Smooth muscle cell (in vitro differentiated cells): ENCODE measurements at regions not wholly inside any gene's neighbourhood (a gene's known extent, or its start where the extent isn't known, plus 50 kb on each side); places are given as distances from the start of the nearest gene placed in this dataset.

Source experiments
- DNase-seq: peaks from one replicate; lab custom pipeline; 2025; ENCODE audit not compliant: unreplicated experiment; lab: John Stamatoyannopoulos, UW
- H2AFZ ChIP-seq: fragments of 200-600 bp; sonication (generic); 2 replicates; pipeline ENCODE4 v1.6.0; 2016; ENCODE audit warnings: antibody characterized with exemption, low read depth, mild to moderate bottlenecking
- H3F3A ChIP-seq: fragments of 200-600 bp; sonication (generic); 2 replicates; pipeline ENCODE4 v1.6.0; 2017; ENCODE audit warnings: antibody characterized with exemption, low read depth
- H3K27ac ChIP-seq: fragments of 200-600 bp; sonication (generic); 2 replicates; pipeline ENCODE4 v1.5.1; 2016; ENCODE audit warnings: low read depth, mild to moderate bottlenecking
- H3K27me3 ChIP-seq: fragments of 200-600 bp; sonication (generic); 2 replicates; pipeline ENCODE4 v1.6.1; 2016; ENCODE audit warnings: low read depth, mild to moderate bottlenecking
- H3K36me3 ChIP-seq: fragments of 200-600 bp; sonication (generic); 2 replicates; pipeline ENCODE4 v1.5.1; 2016; ENCODE audit warnings: low read depth
- H3K4me1 ChIP-seq: fragments of 200-600 bp; sonication (generic); 2 replicates; pipeline ENCODE4 v1.5.1; 2016; ENCODE audit warnings: low read depth
- H3K4me2 ChIP-seq: fragments of 200-600 bp; sonication (generic); 2 replicates; pipeline ENCODE4 v1.6.0; 2016; ENCODE audit warnings: mild to moderate bottlenecking
- H3K4me3 ChIP-seq: fragments of 200-600 bp; sonication (generic); 2 replicates; pipeline ENCODE4 v1.5.1; 2016; ENCODE audit warnings: mild to moderate bottlenecking
- H3K79me2 ChIP-seq: fragments of 200-600 bp; sonication (generic); 2 replicates; pipeline ENCODE4 v1.6.0; 2016; ENCODE audit warnings: low read depth, mild to moderate bottlenecking
- H3K9ac ChIP-seq: fragments of 200-600 bp; sonication (generic); 2 replicates; pipeline ENCODE4 v1.6.0; 2016; ENCODE audit warnings: low read depth
- H3K9me3 ChIP-seq: fragments of 200-600 bp; sonication (generic); replicated peaks from 2 replicates; pipeline ENCODE4 v1.5.1; 2016; ENCODE audit warnings: low read depth
- H4K20me1 ChIP-seq: fragments of 200-600 bp; sonication (generic); 2 replicates; pipeline ENCODE4 v1.6.0; 2016; ENCODE audit warnings: low read depth
- CTCF ChIP-seq: fragments of 200-600 bp; sonication (generic); IDR thresholded peaks from 2 replicates; pipeline ENCODE4 v1.5.1; 2017; ENCODE audit warnings: borderline replicate concordance, mild to moderate bottlenecking, antibody characterized with exemption; ENCODE audit not compliant: insufficient read depth, poor library complexity, severe bottlenecking
- WGBS: methylation state at CpG from one replicate; pipeline ENCODE4 v1.1.7; 2016; ENCODE audit warnings: low lambda C conversion rate; 5-methylcytosine and 5-hydroxymethylcytosine counted together

DNA sequence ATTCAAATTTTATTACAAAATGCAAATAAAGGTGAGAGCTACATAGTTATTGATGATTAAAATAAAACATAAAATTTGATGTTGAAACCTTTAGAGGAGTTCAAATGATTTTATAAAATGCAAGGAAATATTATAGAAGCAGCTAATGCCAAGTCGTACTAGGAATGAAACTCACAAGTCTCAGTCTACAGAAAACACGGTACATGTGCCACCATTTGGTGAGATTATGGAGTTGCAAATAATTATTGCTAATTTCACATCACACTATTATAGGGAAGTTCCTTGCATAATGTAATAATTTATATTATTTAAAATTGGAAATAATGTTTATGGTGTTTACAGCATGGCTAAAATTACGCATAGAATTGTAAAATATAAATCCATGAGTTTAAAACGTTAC lies 1601.7 kb upstream of the TENM3 start:
- WGBS = 81% methylated on average over 4 of the region's 4 CpGs
- no peak overlapping the region for H2AFZ ChIP-seq
- H3K79me2 ChIP-seq = no peaks in the 10 kb centered on the region
- H4K20me1 ChIP-seq = no peaks in the 10 kb centered on the region
- no peak overlapping the region for H3K4me3 ChIP-seq
- H3F3A ChIP-seq = no peaks in the 10 kb centered on the region
- no peak for TF ChIP-seq CTCF
- no peak for DNase-seq
- no peaks in the 10 kb centered on the region for H3K27me3 ChIP-seq
- no peak overlapping the region for H3K27ac ChIP-seq
- no peaks in the 10 kb centered on the region for H3K36me3 ChIP-seq
- H3K9ac ChIP-seq = no peak overlapping the region
- H3K9me3 ChIP-seq = no peaks in the 10 kb centered on the region
- H3K4me2 ChIP-seq = no peak overlapping the region
- H3K4me1 ChIP-seq = no peaks in the 10 kb centered on the region

GRCh38 chr4:180642732-180643131 lies 1600.5 kb upstream of the TENM3 start:
- Histone ChIP-seq H3K4me2 (no peak overlapping the region), H3K27me3 (no peaks in the 10 kb centered on the region), H3K9me3 (no peaks in the 10 kb centered on the region), H3F3A (no peaks in the 10 kb centered on the region), H4K20me1 (no peaks in the 10 kb centered on the region), H3K27ac (no peak overlapping the region), H2AFZ (no peak overlapping the region), H3K79me2 (no peaks in the 10 kb centered on the region), H3K36me3 (no peaks in the 10 kb centered on the region), H3K4me3 (no peak overlapping the region), H3K9ac (no peak overlapping the region), H3K4me1 (no peaks in the 10 kb centered on the region)
- TF ChIP-seq CTCF = no peak
- DNase-seq = no peak
- WGBS = 94% methylated on average over 9 of the region's 9 CpGs

DNA sequence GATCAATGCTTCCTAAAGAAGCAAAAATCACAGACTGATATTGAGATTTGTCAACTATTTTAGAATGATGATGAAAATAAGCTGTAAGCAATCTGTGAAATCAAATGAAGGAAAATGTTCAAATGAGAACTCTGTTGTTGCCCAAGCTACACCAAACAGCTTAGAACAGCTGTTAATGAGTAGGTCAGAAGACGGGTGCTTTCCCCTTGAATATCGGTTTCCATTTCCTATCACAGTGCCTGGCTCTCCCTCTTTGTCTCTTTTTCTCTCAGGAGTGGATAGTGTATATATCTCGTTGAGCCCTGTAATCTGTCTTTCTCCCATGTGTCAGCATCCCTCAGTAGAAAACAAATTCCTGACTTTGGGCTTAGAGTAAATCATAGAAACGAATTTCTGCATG lies 1592.9 kb upstream of the TENM3 start:
- no peak overlapping the region for H2AFZ ChIP-seq

More for the DNA sequence above, 1592.9 kb upstream of the TENM3 start:
- Histone ChIP-seq H3K4me2 (no peak overlapping the region), H3K79me2 (no peaks in the 10 kb centered on the region), H4K20me1 (no peaks in the 10 kb centered on the region), H3K4me1 (no peaks in the 10 kb centered on the region), H3K27me3 (peaks cover 2% of the 10 kb centered on the region), H3K4me3 (no peak overlapping the region), H3K9me3 (no peaks in the 10 kb centered on the region), H3K36me3 (no peaks in the 10 kb centered on the region), H3F3A (no peaks in the 10 kb centered on the region), H3K27ac (no peak overlapping the region), H3K9ac (no peak overlapping the region)
- no peak for DNase-seq
- WGBS = 74% methylated on average over 4 of the region's 4 CpGs
- TF ChIP-seq CTCF = no peak
